B cell (primary cell): ENCODE measurements at regions not wholly inside any gene's neighbourhood (a gene's known extent, or its start where the extent isn't known, plus 50 kb on each side); places are given as distances from the start of the nearest gene placed in this dataset.

Experiments used
- ATAC-seq: fragments of 200-7000 bp; cut with Tn5 transposase; one replicate; pipeline ENCODE4 v1.10.0; 2021; ENCODE audit warnings: low read depth, mild to moderate bottlenecking, moderate number of reproducible peaks, moderate library complexity
- CTCF ChIA-PET: fragments of 350-600 bp; sonication (Branson Sonifier 250); formaldehyde crosslinking; loops from one replicate; lab custom pipeline; 2021; ENCODE audit warnings: antibody characterized with exemption, inconsistent platforms; lab: Charles Lee
- POLR2A ChIA-PET: fragments of 350-600 bp; sonication (Branson Sonifier 250); formaldehyde crosslinking; loops from one replicate; lab custom pipeline; 2021; ENCODE audit warnings: antibody characterized with exemption; lab: Charles Lee
- DNase-seq: peaks from one replicate; pipeline ENCODE4 v3.0.0; 2013
- H2AFZ ChIP-seq: 2 replicates; pipeline ENCODE4 v1.6.1; 2012; ENCODE audit warnings: mild to moderate bottlenecking, low read depth, low read length; ENCODE audit not compliant: insufficient read depth, poor library complexity, severe bottlenecking
- H3K27ac ChIP-seq, 2 donors: 1 replicate in 1 of 2; 2 replicates in 1 of 2; pipeline ENCODE4 v1.5.1; 2012 to 2013; ENCODE audit warnings: low read length in 2 of 2, mild to moderate bottlenecking in 2 of 2, moderate library complexity in 1 of 2
- H3K27me3 ChIP-seq, 4 experiments: fragments of 200-600 bp in 1 of 4; sonication (generic) in 1 of 4; replicated peaks in 1 of 4; 1 replicate in 2 of 4; 2 replicates in 2 of 4; pipeline versions ENCODE4 v1.6.1 to v1.7.0; 2013 to 2016; ENCODE audit warnings: low read length in 3 of 4, mild to moderate bottlenecking in 2 of 4, mixed read lengths in 1 of 4, moderate library complexity in 1 of 4; ENCODE audit not compliant: insufficient read depth in 4 of 4, control insufficient read depth in 3 of 4; ENCODE audit errors: control extremely low read depth in 1 of 4
- H3K36me3 ChIP-seq, 2 experiments: replicated peaks in 1 of 2; 1 replicate in 1 of 2; 2 replicates in 1 of 2; pipeline versions ENCODE4 v1.6.1 to v1.7.1; 2013; ENCODE audit warnings: low read length in 1 of 2; ENCODE audit not compliant: insufficient read depth in 2 of 2, control insufficient read depth in 1 of 2; ENCODE audit errors: control extremely low read depth in 1 of 2, extremely low read depth in 1 of 2
- H3K4me1 ChIP-seq, 2 donors: fragments of 200-600 bp in 1 of 2; sonication (generic) in 1 of 2; 1 replicate in 1 of 2; 2 replicates in 1 of 2; pipeline versions ENCODE4 v1.5.1 to v1.6.1; 2013 to 2017; ENCODE audit warnings: low read length in 2 of 2; ENCODE audit not compliant: control insufficient read depth in 2 of 2, insufficient read depth in 2 of 2
- H3K4me2 ChIP-seq: replicated peaks from 2 replicates; pipeline ENCODE3; 2012; ENCODE audit warnings: mild to moderate bottlenecking, low read depth, low read length; ENCODE audit not compliant: poor library complexity, severe bottlenecking
- H3K4me3 ChIP-seq, 5 experiments: fragments of 200-600 bp in 1 of 5; sonication (generic) in 1 of 5; 1 replicate in 3 of 5; 2 replicates in 2 of 5; pipeline versions ENCODE4 v1.5.1 to v1.7.0; 2011 to 2016; ENCODE audit warnings: low read length in 4 of 5, mild to moderate bottlenecking in 4 of 5, low read depth in 2 of 5, control low read depth in 1 of 5, moderate library complexity in 1 of 5; ENCODE audit not compliant: insufficient read depth in 1 of 5; ENCODE audit errors: control extremely low read depth in 1 of 5, extremely low read depth in 1 of 5
- H3K79me2 ChIP-seq: fragments of 200-600 bp; sonication (generic); one replicate; pipeline ENCODE4 v1.6.0; 2016; ENCODE audit warnings: low read length; ENCODE audit not compliant: control insufficient read depth, insufficient read depth
- H3K9ac ChIP-seq: fragments of 200-600 bp; sonication (generic); 2 replicates; pipeline ENCODE4 v1.6.1; 2017; ENCODE audit warnings: mild to moderate bottlenecking, low read length, moderate library complexity
- H3K9me3 ChIP-seq, 3 donors: one replicate each; pipeline versions ENCODE4 v1.6.1 to v1.7.1; 2013; ENCODE audit warnings: low read length in 2 of 3; ENCODE audit not compliant: control insufficient read depth in 2 of 3, insufficient read depth in 1 of 3; ENCODE audit errors: control extremely low read depth in 1 of 3
- H4K20me1 ChIP-seq: 2 replicates; pipeline ENCODE4 v1.6.0; 2012; ENCODE audit warnings: mild to moderate bottlenecking, low read length; ENCODE audit not compliant: insufficient read depth, control insufficient read depth, poor library complexity, severe bottlenecking
- H3K27ac Mint-ChIP-seq: one replicate; pipeline ENCODE4 v1.8.0; 2021; ENCODE audit warnings: mixed read lengths
- H3K27me3 Mint-ChIP-seq: one replicate; pipeline ENCODE4 v1.8.0; 2021; ENCODE audit warnings: mixed read lengths
- H3K4me1 Mint-ChIP-seq: one replicate; pipeline ENCODE4 v1.8.0; 2021; ENCODE audit warnings: mixed read lengths
- H3K4me3 Mint-ChIP-seq: one replicate; pipeline ENCODE4 v1.8.0; 2021; ENCODE audit warnings: mixed read lengths
- H3K9me3 Mint-ChIP-seq: one replicate; pipeline ENCODE4 v1.8.0; 2022; ENCODE audit warnings: mixed read lengths; ENCODE audit not compliant: insufficient read depth
- EZH2 ChIP-seq: IDR thresholded peaks from 2 replicates; pipeline ENCODE4 v1.6.1; 2012; ENCODE audit warnings: borderline replicate concordance, low read depth, mild to moderate bottlenecking, moderate library complexity, low read length; ENCODE audit not compliant: insufficient read depth, poor library complexity, severe bottlenecking
- WGBS: methylation state at CpG from one replicate; pipeline ENCODE4 v1.1.5; 2013; ENCODE audit warnings: missing lambda C conversion rate; ENCODE audit not compliant: insufficient coverage; 5-methylcytosine and 5-hydroxymethylcytosine counted together
- intact Hi-C: fragments of 100-400 bp; cut with micrococcal nuclease; formaldehyde crosslinking; loops from one replicate; pipeline ENCODE4 v1.10.0; 2022
- TF ChIP-seq, protein P1 (sequence below): fragments of 200-600 bp; IDR thresholded peaks from one replicate; pipeline ENCODE4 v1.8.0; 2022; ENCODE audit warnings: antibody characterized with exemption, mild to moderate bottlenecking

DNA sequence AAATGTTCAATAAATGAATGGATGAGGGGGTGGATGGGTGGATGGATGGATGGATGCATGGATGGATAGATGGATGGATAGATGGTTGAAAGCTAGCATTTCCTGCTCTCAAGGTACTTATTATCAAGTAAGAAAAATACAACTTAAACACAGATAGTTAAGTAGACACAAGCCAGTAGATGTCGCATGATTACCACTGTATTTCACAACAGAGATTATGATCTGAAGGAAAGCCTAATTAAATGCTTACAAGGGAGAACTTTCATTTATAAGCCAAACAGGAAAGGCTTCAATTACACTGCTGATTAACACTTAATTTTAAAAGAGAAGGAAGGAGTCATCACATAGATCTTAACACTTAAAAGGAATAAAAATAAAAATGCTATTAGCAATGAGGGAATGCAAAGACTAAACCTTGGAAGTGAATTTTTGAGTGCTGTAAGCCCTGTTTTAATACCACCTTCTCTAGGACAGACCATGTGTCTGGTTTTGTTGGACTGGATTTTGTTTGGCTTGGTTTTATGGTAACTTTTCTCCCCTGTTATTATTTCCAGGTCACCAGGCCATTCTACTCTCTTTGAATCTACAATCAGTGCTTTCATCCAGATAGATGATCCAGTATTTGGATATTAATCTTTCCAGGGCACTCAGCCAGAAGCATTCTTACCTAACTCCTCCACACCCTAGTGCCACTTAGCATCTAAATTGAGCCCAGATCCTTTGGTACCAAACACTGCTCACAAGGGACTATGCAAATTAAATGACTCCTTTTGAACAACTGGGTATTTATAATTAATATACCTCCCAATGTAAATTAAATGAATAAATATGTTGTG, 75.5 kb upstream of the SLC39A8 start:
- no peaks in the 10 kb centered on the region for H3K79me2 ChIP-seq
- TF ChIP-seq, protein P1, sequence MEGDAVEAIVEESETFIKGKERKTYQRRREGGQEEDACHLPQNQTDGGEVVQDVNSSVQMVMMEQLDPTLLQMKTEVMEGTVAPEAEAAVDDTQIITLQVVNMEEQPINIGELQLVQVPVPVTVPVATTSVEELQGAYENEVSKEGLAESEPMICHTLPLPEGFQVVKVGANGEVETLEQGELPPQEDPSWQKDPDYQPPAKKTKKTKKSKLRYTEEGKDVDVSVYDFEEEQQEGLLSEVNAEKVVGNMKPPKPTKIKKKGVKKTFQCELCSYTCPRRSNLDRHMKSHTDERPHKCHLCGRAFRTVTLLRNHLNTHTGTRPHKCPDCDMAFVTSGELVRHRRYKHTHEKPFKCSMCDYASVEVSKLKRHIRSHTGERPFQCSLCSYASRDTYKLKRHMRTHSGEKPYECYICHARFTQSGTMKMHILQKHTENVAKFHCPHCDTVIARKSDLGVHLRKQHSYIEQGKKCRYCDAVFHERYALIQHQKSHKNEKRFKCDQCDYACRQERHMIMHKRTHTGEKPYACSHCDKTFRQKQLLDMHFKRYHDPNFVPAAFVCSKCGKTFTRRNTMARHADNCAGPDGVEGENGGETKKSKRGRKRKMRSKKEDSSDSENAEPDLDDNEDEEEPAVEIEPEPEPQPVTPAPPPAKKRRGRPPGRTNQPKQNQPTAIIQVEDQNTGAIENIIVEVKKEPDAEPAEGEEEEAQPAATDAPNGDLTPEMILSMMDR = no peak
- no peak for TF ChIP-seq EZH2
- DNase-seq (no peak), ATAC-seq (no peak)
- Mint-ChIP-seq H3K9me3 (no peaks in the 10 kb centered on the region), H3K27me3 (peaks cover 3% of the 10 kb centered on the region), H3K4me1 (no peaks in the 10 kb centered on the region), H3K4me3 (no peak overlapping the region), H3K27ac (no peak overlapping the region)
- no CpG with 5 or more reads among the region's 1 CpG for WGBS
- no peak overlapping the region for H3K4me2 ChIP-seq
- H2AFZ ChIP-seq = no peak overlapping the region
- no peaks in the 10 kb centered on the region for H3K9me3 ChIP-seq
- H3K36me3 ChIP-seq = no peaks in the 10 kb centered on the region
- H3K27ac ChIP-seq = no peak overlapping the region
- ChIA-PET POLR2A (no interaction called here), CTCF (interaction anchor here (1.1 to 2.1 kb wide), 2 partner anchors 10 to 16 kb away, joined by 4 to 9 read pairs; no protein-coding TSS in a partner anchor)
- H3K4me1 ChIP-seq = no peaks in the 10 kb centered on the region
- no peaks in the 10 kb centered on the region for H4K20me1 ChIP-seq
- intact Hi-C loops = no loop called here
- H3K4me3 ChIP-seq = no peak overlapping the region
- no peak overlapping the region for H3K9ac ChIP-seq
- no peaks in the 10 kb centered on the region for H3K27me3 ChIP-seq

DNA sequence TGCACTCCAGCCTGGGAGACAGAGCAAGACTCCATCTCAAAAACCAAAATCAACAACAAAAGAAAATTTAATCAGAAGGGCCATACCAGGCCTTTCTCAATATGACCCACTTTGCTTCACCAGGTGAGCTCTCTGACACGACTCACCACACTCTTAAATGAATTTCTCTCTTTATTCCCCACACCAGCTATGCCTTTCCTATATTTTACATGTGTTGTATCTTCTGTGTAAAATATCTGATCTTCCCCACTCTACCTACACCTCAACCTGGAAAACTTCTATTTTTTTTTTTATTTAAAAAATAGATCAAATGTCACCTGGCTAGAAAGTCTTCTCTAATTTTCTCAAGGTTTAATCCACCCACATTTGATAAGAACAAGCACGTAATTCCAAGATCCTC, 77.6 kb upstream of the SLC39A8 start:
- Histone ChIP-seq H3K79me2 (no peaks in the 10 kb centered on the region), H3K27ac (no peak overlapping the region), H3K4me3 (no peak overlapping the region), H2AFZ (no peak overlapping the region), H4K20me1 (no peaks in the 10 kb centered on the region), H3K27me3 (no peaks in the 10 kb centered on the region), H3K9me3 (no peaks in the 10 kb centered on the region), H3K36me3 (no peaks in the 10 kb centered on the region), H3K4me1 (no peaks in the 10 kb centered on the region), H3K9ac (no peak overlapping the region), H3K4me2 (no peak overlapping the region)
- Mint-ChIP-seq H3K4me1 (no peaks in the 10 kb centered on the region), H3K4me3 (no peak overlapping the region), H3K27ac (no peak overlapping the region), H3K27me3 (no peaks in the 10 kb centered on the region), H3K9me3 (no peaks in the 10 kb centered on the region)
- no peak for TF ChIP-seq EZH2
- TF ChIP-seq, protein P1 = no peak
- ChIA-PET POLR2A (no interaction called here), CTCF (interaction anchor here (0.7 kb wide), 1 partner anchor 1010 kb away, joined by 3 read pairs; no protein-coding TSS in a partner anchor)
- WGBS = 50% methylated on average over 1 of the region's 2 CpGs
- DNase-seq = no peak
- intact Hi-C loops = no loop called here
- ATAC-seq = no peak
